Mesenchymal stem cell (in vitro differentiated cells and primary cell): ENCODE measurements at regions not wholly inside any gene's neighbourhood (a gene's known extent, or its start where the extent isn't known, plus 50 kb on each side); places are given as distances from the start of the nearest gene placed in this dataset.

Source experiments
- DNase-seq: peaks from one replicate; pipeline ENCODE4 v3.0.0-alpha.2; 2013
- H2AFZ ChIP-seq: one replicate; pipeline ENCODE4 v1.6.1; 2013; ENCODE audit warnings: low read depth, mild to moderate bottlenecking, control low read depth, inconsistent platforms, low read length, moderate library complexity
- H2AK5ac ChIP-seq: 2 replicates; pipeline ENCODE4 v1.6.1; 2013; ENCODE audit warnings: low read length, moderate library complexity, mild to moderate bottlenecking, inconsistent platforms; ENCODE audit not compliant: severe bottlenecking
- H2BK120ac ChIP-seq: one replicate; pipeline ENCODE4 v1.6.1; 2013; ENCODE audit warnings: low read depth, mild to moderate bottlenecking, inconsistent platforms, low read length, moderate library complexity
- H2BK12ac ChIP-seq, 2 experiments: one replicate each; pipeline ENCODE4 v1.6.1; 2013; ENCODE audit warnings: inconsistent platforms in 2 of 2, low read length in 2 of 2, mild to moderate bottlenecking in 2 of 2, moderate library complexity in 2 of 2, control low read depth in 1 of 2
- H2BK15ac ChIP-seq: one replicate; pipeline ENCODE4 v1.6.1; 2013; ENCODE audit warnings: mild to moderate bottlenecking, low read depth, inconsistent platforms; ENCODE audit not compliant: poor library complexity, severe bottlenecking
- H2BK5ac ChIP-seq: 2 replicates; pipeline ENCODE4 v1.6.1; 2013; ENCODE audit warnings: low read depth, mild to moderate bottlenecking, low read length, control low read depth, inconsistent platforms; ENCODE audit not compliant: poor library complexity, severe bottlenecking
- H3K14ac ChIP-seq, 2 experiments: one replicate each; pipeline ENCODE4 v1.6.1; 2013; ENCODE audit warnings: inconsistent platforms in 2 of 2, low read length in 2 of 2, control low read depth in 1 of 2, mild to moderate bottlenecking in 1 of 2, moderate library complexity in 1 of 2
- H3K18ac ChIP-seq, 2 experiments: one replicate each; pipeline ENCODE4 v1.6.1; 2013; ENCODE audit warnings: inconsistent platforms in 2 of 2, low read length in 2 of 2, control low read depth in 1 of 2, low read depth in 1 of 2, mild to moderate bottlenecking in 1 of 2
- H3K23ac ChIP-seq, 2 experiments: one replicate each; pipeline ENCODE4 v1.6.1; 2013; ENCODE audit warnings: inconsistent platforms in 2 of 2, low read length in 2 of 2, mild to moderate bottlenecking in 2 of 2, moderate library complexity in 2 of 2, control low read depth in 1 of 2
- H3K27ac ChIP-seq: 2 replicates; pipeline ENCODE4 v1.5.1; 2013; ENCODE audit warnings: mild to moderate bottlenecking, moderate library complexity, low read length, control low read depth, inconsistent platforms; ENCODE audit not compliant: poor library complexity, severe bottlenecking
- H3K27me3 ChIP-seq, 2 experiments: 2 replicates each; pipeline versions ENCODE4 v1.6.1 to v1.7.0; 2013; ENCODE audit warnings: low read length in 2 of 2, mild to moderate bottlenecking in 2 of 2, moderate library complexity in 2 of 2, control low read depth in 1 of 2, inconsistent platforms in 1 of 2; ENCODE audit not compliant: control insufficient read depth in 1 of 2, insufficient read depth in 1 of 2
- H3K36me3 ChIP-seq, 2 experiments: 2 replicates each; pipeline versions ENCODE4 v1.6.1 to v1.7.0; 2013; ENCODE audit warnings: low read length in 2 of 2, control low read depth in 1 of 2, inconsistent platforms in 1 of 2, low read depth in 1 of 2, mild to moderate bottlenecking in 1 of 2; ENCODE audit not compliant: insufficient read depth in 2 of 2, control insufficient read depth in 1 of 2
- H3K4ac ChIP-seq, 2 experiments: one replicate each; pipeline ENCODE4 v1.6.1; 2013; ENCODE audit warnings: inconsistent platforms in 2 of 2, low read length in 2 of 2, mild to moderate bottlenecking in 2 of 2, moderate library complexity in 2 of 2, control low read depth in 1 of 2, low read depth in 1 of 2
- H3K4me1 ChIP-seq: 2 replicates; pipeline ENCODE4 v1.6.1; 2013; ENCODE audit warnings: low read depth, low read length, control low read depth; ENCODE audit not compliant: control insufficient read depth, insufficient read depth
- H3K4me2 ChIP-seq: 2 replicates; pipeline ENCODE4 v1.6.1; 2013; ENCODE audit warnings: low read length, mild to moderate bottlenecking, inconsistent platforms; ENCODE audit not compliant: poor library complexity, severe bottlenecking
- H3K4me3 ChIP-seq, 2 experiments: 2 replicates each; pipeline versions ENCODE4 v1.5.1 to v1.7.0; 2013; ENCODE audit warnings: low read length in 2 of 2, mild to moderate bottlenecking in 2 of 2, control low read depth in 1 of 2, low read depth in 1 of 2; ENCODE audit not compliant: insufficient read depth in 1 of 2
- H3K79me1 ChIP-seq: replicated peaks from 2 replicates; pipeline ENCODE4 v1.6.1; 2013; ENCODE audit warnings: mild to moderate bottlenecking, control low read depth, low read length, inconsistent platforms; ENCODE audit not compliant: poor library complexity, severe bottlenecking
- H3K9ac ChIP-seq: 2 replicates; pipeline ENCODE4 v1.7.0; 2013; ENCODE audit warnings: mild to moderate bottlenecking, low read length, moderate library complexity
- H3K9me3 ChIP-seq: 2 replicates; pipeline ENCODE4 v1.7.0; 2013; ENCODE audit warnings: mild to moderate bottlenecking, low read length; ENCODE audit not compliant: control insufficient read depth
- H4K8ac ChIP-seq: one replicate; pipeline ENCODE4 v1.6.1; 2013; ENCODE audit warnings: inconsistent platforms, mild to moderate bottlenecking, low read length, moderate library complexity
- H4K91ac ChIP-seq: one replicate; pipeline ENCODE4 v1.6.1; 2013; ENCODE audit warnings: mild to moderate bottlenecking, low read length, inconsistent platforms
- WGBS: methylation state at CpG from one replicate; pipeline ENCODE4 v1.1.7; 2013; ENCODE audit warnings: mixed read lengths; 5-methylcytosine and 5-hydroxymethylcytosine counted together

DNA sequence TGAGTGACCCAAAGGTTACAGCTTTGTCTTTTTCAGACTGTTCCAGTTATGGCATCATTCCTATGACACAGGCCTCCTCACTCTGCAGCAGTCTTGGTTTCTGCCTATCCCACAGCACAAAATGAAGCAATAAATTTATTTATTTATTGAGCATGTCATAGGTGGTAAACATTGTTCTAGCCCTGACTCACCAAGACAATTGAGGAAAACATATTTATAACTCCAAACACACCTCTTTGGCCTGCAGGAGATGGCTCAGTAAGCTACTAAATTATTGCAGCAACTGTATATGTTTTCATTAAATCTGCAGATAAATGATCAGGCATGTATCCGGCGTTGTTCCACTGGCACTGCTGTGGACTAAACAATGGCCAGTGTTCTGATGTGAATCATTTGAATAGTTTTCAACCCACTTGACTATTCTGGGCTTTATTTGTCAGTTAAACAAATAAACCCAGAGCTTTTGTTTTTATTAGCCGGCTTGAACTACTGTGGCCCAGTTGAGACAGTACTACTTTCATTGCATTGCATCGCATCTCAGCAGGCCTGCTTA, 83.2 kb downstream of the FOXD1 start:
- H3K18ac ChIP-seq, result peak overlapping the region in 1 of 2 experiments; percentile 11

DNA sequence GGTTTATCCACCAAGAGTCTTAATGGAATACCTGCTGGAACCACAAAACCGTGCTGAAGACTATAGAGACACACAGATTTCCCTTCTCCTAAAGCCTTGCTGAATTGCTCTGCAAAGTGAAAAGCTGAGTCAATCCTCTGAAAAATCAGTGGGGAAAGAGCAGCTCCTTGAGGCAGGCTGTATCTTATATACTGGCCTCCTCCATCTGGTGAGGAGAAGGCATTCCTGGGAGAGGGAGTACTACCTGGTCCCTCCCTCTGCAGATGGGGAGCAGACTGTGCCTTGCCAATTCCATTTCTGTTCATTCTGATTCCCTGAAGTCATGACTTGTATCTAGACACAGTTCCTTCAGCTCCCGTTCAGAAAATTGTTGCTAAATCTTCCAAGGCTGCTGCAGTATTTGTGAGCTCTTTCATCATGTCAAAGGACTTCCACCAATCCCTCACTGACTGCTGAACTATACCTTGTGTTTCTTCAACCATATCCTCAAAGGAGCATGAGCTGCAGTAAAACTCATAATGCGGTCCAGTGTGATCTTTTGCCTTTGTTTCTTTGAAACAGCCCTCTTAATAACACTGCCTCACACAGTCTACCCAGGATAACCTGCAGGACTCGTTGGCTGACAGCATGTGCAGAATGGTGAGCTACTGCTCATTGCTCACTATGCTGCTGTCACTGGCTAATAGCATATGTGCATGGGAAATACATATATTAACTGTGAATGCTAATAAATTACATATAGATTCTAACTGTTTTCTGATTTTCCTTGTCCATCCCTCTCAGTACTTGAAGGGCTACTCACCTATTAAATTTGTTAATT, 84.5 kb downstream of the FOXD1 start:
- Histone ChIP-seq H2AFZ (no peak overlapping the region), H2AK5ac (no peak overlapping the region), H3K4me2 (no peak overlapping the region), H3K27ac (no peak overlapping the region), H4K91ac (no peak overlapping the region), H4K8ac (no peak overlapping the region), H2BK5ac (no peak overlapping the region), H3K14ac (no peak overlapping the region), H2BK15ac (no peak overlapping the region), H3K9ac (peak overlapping the region; percentile 2), H2BK120ac (peak overlapping the region; percentile 35), H2BK12ac (peak overlapping the region in 1 of 2 experiments; percentile 58), H3K4me1 (peaks cover 8% of the 10 kb centered on the region), H3K23ac (no peak overlapping the region), H3K27me3 (peaks cover 0 to 7% of the 10 kb centered on the region in 2 experiments), H3K4ac (no peak overlapping the region), H3K9me3 (no peaks in the 10 kb centered on the region), H3K4me3 (no peak overlapping the region), H3K36me3 (no peaks in the 10 kb centered on the region), H3K18ac (peak overlapping the region; percentile 55 to 56), H3K79me1 (no peaks in the 10 kb centered on the region)
- 66% methylated on average over 3 of the region's 4 CpGs for WGBS
- DNase-seq, result peak; percentile 80

More for the DNA sequence above, 83.2 kb downstream of the FOXD1 start:
- Histone ChIP-seq H2BK12ac (peak overlapping the region in 1 of 2 experiments; percentile 51), H2AFZ (no peak overlapping the region), H2AK5ac (no peak overlapping the region), H4K91ac (no peak overlapping the region), H3K4me1 (peaks cover 11% of the 10 kb centered on the region), H3K27me3 (no peaks in the 10 kb centered on the region), H2BK5ac (no peak overlapping the region), H2BK120ac (no peak overlapping the region), H3K4ac (no peak overlapping the region), H3K9me3 (no peaks in the 10 kb centered on the region), H3K79me1 (no peaks in the 10 kb centered on the region), H3K4me3 (no peak overlapping the region), H3K14ac (no peak overlapping the region), H3K4me2 (no peak overlapping the region), H3K9ac (no peak overlapping the region), H2BK15ac (no peak overlapping the region), H4K8ac (no peak overlapping the region), H3K27ac (peak overlapping the region; percentile 10), H3K23ac (no peak overlapping the region), H3K36me3 (no peaks in the 10 kb centered on the region)
- DNase-seq, result peak; percentile 86
- WGBS, result 0% methylated on average over 4 of the region's 4 CpGs

DNA sequence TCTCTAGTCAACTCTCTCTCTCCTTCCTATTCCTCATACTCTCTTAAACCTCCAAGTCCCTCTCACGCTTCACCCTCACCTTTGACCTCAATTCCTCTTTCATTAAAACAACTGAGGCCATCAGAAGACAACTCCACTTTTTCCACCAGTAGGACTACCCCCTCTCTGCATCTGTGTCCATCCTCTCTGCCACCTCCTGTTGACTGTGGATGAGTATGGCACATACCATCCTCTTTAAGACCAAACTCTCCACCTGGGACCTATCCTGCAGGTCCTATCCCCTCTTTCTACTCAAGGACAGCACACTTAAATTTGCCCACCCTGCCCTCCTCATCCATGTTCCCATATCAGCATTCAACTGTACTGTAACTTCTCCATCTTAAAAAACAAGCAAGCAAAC, 89.2 kb downstream of the FOXD1 start:
- H2BK5ac ChIP-seq, result no peak overlapping the region
- no peak overlapping the region for H2AK5ac ChIP-seq
- H3K4me2 ChIP-seq, result no peak overlapping the region
- DNase-seq, result no peak
- no peak overlapping the region for H3K9ac ChIP-seq
- H3K79me1 ChIP-seq, result no peaks in the 10 kb centered on the region
- no peak overlapping the region for H4K91ac ChIP-seq
- no peak overlapping the region for H3K14ac ChIP-seq
- peaks cover 3% of the 10 kb centered on the region for H3K4me1 ChIP-seq
- no peak overlapping the region for H2AFZ ChIP-seq
- H3K18ac ChIP-seq, result no peak overlapping the region
- H3K23ac ChIP-seq, result no peak overlapping the region
- no peak overlapping the region for H3K27ac ChIP-seq
- 92% methylated on average over 1 of the region's 1 CpG for WGBS
- no peak overlapping the region for H2BK120ac ChIP-seq
- H3K4ac ChIP-seq, result no peak overlapping the region
- no peak overlapping the region for H2BK15ac ChIP-seq
- H3K4me3 ChIP-seq, result no peak overlapping the region
- no peaks in the 10 kb centered on the region for H3K9me3 ChIP-seq
- H3K36me3 ChIP-seq, result no peaks in the 10 kb centered on the region
- H4K8ac ChIP-seq, result no peak overlapping the region
- peaks cover 0 to 48% of the 10 kb centered on the region in 2 experiments for H3K27me3 ChIP-seq
- no peak overlapping the region for H2BK12ac ChIP-seq

GRCh38 chr5:73358366-73358765, 90.2 kb downstream of the FOXD1 start:
- 93% methylated on average over 2 of the region's 3 CpGs for WGBS
- no peak overlapping the region for H3K9ac ChIP-seq

More at GRCh38 chr5:73358366-73358765, 90.2 kb downstream of the FOXD1 start:
- Histone ChIP-seq H3K4ac (no peak overlapping the region), H3K27ac (no peak overlapping the region), H3K9me3 (peaks cover 2% of the 10 kb centered on the region), H2AK5ac (no peak overlapping the region), H3K27me3 (peaks cover 0 to 59% of the 10 kb centered on the region in 2 experiments), H2BK120ac (no peak overlapping the region), H2BK12ac (no peak overlapping the region), H2AFZ (no peak overlapping the region), H3K14ac (no peak overlapping the region), H3K36me3 (no peaks in the 10 kb centered on the region), H3K18ac (no peak overlapping the region), H3K4me3 (no peak overlapping the region), H3K79me1 (no peaks in the 10 kb centered on the region), H4K91ac (no peak overlapping the region), H3K4me2 (no peak overlapping the region), H4K8ac (no peak overlapping the region), H3K23ac (no peak overlapping the region), H2BK5ac (no peak overlapping the region), H2BK15ac (no peak overlapping the region), H3K4me1 (no peaks in the 10 kb centered on the region)
- no peak for DNase-seq
